Keratinocyte (primary cell): ENCODE measurements at regions not wholly inside any gene's neighbourhood (a gene's known extent, or its start where the extent isn't known, plus 50 kb on each side); places are given as distances from the start of the nearest gene placed in this dataset.

Experiments
- DNase-seq: peaks from one replicate; pipeline ENCODE4 v3.0.0-alpha.2; 2011; ENCODE audit warnings: low read depth, missing footprints, low spot score
- FAIRE-seq: peaks from 2 replicates; lab custom pipeline; 2011; peaks lifted over from hg19 to GRCh38; lab: Jason Lieb, UNC
- H2AFZ ChIP-seq: 2 replicates; pipeline ENCODE4 v1.6.0; 2012; ENCODE audit warnings: low read length, control low read depth, inconsistent platforms; ENCODE audit not compliant: control insufficient read depth
- H3K27ac ChIP-seq: 2 replicates; pipeline ENCODE4 v1.5.1; 2011; ENCODE audit warnings: low read length; ENCODE audit not compliant: control insufficient read depth, insufficient read depth
- H3K27me3 ChIP-seq: 3 replicates; pipeline ENCODE4 v1.6.0; 2011; ENCODE audit warnings: low read length; ENCODE audit not compliant: control insufficient read depth, insufficient read depth; ENCODE audit errors: extremely low read depth
- H3K36me3 ChIP-seq, 2 experiments: 2 replicates in 1 of 2; 3 replicates in 1 of 2; pipeline ENCODE4 v1.5.1; 2011; ENCODE audit warnings: low read length in 2 of 2, mild to moderate bottlenecking in 1 of 2; ENCODE audit not compliant: control insufficient read depth in 2 of 2, insufficient read depth in 2 of 2; ENCODE audit errors: extremely low read depth in 1 of 2
- H3K4me1 ChIP-seq: 3 replicates; pipeline ENCODE4 v1.5.1; 2011; ENCODE audit warnings: low read length; ENCODE audit not compliant: control insufficient read depth, insufficient read depth; ENCODE audit errors: extremely low read depth
- H3K4me2 ChIP-seq: 3 replicates; pipeline ENCODE4 v1.6.0; 2011; ENCODE audit warnings: low read depth, low read length; ENCODE audit not compliant: control insufficient read depth, insufficient read depth; ENCODE audit errors: extremely low read depth
- H3K4me3 ChIP-seq, 3 experiments: fragments of 200-600 bp in 1 of 3; sonication (generic) in 1 of 3; 2 replicates in 2 of 3; 3 replicates in 1 of 3; pipeline ENCODE4 v1.5.1; 2011 to 2016; ENCODE audit warnings: low read length in 3 of 3, mild to moderate bottlenecking in 3 of 3, control low read depth in 2 of 3, inconsistent platforms in 1 of 3, low read depth in 1 of 3, mixed read lengths in 1 of 3, mixed run types in 1 of 3, moderate library complexity in 1 of 3; ENCODE audit not compliant: control insufficient read depth in 2 of 3, insufficient read depth in 2 of 3; ENCODE audit errors: extremely low read depth in 1 of 3
- H3K79me2 ChIP-seq: 2 replicates; pipeline ENCODE4 v1.6.0; 2012; ENCODE audit warnings: low read length; ENCODE audit not compliant: control insufficient read depth, insufficient read depth
- H3K9ac ChIP-seq: 3 replicates; pipeline ENCODE4 v1.6.0; 2011; ENCODE audit warnings: low read length; ENCODE audit not compliant: control insufficient read depth, insufficient read depth; ENCODE audit errors: extremely low read depth
- H3K9me1 ChIP-seq: 3 replicates; pipeline ENCODE4 v1.6.0; 2011; ENCODE audit warnings: low read length; ENCODE audit not compliant: control insufficient read depth, insufficient read depth; ENCODE audit errors: extremely low read depth
- H3K9me3 ChIP-seq: 2 replicates; pipeline ENCODE4 v1.5.1; 2012; ENCODE audit warnings: low read depth, low read length; ENCODE audit not compliant: control insufficient read depth
- H4K20me1 ChIP-seq: 3 replicates; pipeline ENCODE4 v1.6.0; 2011; ENCODE audit warnings: low read length; ENCODE audit not compliant: control insufficient read depth, insufficient read depth; ENCODE audit errors: extremely low read depth
- EZH2 ChIP-seq: IDR thresholded peaks from one replicate; pipeline ENCODE4 v1.6.1; 2012; ENCODE audit warnings: inconsistent platforms, mild to moderate bottlenecking, low read length, moderate library complexity
- dilution Hi-C: fragments of 300-500 bp; cut with MboI; formaldehyde crosslinking; loops from one replicate; pipeline ENCODE4 v1.7.0; 2020; ENCODE audit warnings: low sequenced_read_pairs; ENCODE audit not compliant: extremely low pct_ligation_motif_present
- TF ChIP-seq, protein P1 (sequence below), 3 experiments: IDR thresholded peaks in 1 of 3; conservative IDR thresholded peaks in 1 of 3; optimal IDR thresholded peaks in 1 of 3; 2 replicates in 2 of 3; 3 replicates in 1 of 3; pipeline versions ENCODE3 to v1.5.1; 2011; ENCODE audit warnings: low read length in 3 of 3, mild to moderate bottlenecking in 3 of 3, moderate library complexity in 2 of 3, control low read depth in 1 of 3, inconsistent platforms in 1 of 3; ENCODE audit not compliant: insufficient read depth in 2 of 3; ENCODE audit errors: extremely low read depth in 1 of 3

DNA sequence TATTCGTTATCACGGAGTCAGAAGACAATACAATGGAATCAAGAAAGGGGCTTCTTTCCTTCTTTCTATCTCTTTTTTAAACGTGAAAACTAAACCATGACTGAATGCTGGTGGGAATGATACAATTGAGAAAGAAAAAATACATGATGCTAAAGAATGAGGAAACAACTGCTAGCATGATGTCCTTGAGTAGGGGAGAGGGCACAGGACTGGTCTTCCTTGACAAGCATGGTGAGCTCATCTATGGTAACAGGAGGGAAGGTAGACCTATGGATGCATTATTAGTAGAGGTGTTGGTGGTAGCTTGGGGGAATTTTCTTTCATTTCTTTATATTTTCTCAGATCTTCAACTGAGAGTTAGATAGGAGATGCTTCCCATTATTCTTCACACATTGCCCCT, 88.9 kb upstream of the COL1A2 start:
- no peak overlapping the region for H2AFZ ChIP-seq
- no peak overlapping the region for H3K27ac ChIP-seq
- H3K79me2 ChIP-seq, result no peaks in the 10 kb centered on the region
- no peak overlapping the region for H3K9ac ChIP-seq
- TF ChIP-seq, protein P1, sequence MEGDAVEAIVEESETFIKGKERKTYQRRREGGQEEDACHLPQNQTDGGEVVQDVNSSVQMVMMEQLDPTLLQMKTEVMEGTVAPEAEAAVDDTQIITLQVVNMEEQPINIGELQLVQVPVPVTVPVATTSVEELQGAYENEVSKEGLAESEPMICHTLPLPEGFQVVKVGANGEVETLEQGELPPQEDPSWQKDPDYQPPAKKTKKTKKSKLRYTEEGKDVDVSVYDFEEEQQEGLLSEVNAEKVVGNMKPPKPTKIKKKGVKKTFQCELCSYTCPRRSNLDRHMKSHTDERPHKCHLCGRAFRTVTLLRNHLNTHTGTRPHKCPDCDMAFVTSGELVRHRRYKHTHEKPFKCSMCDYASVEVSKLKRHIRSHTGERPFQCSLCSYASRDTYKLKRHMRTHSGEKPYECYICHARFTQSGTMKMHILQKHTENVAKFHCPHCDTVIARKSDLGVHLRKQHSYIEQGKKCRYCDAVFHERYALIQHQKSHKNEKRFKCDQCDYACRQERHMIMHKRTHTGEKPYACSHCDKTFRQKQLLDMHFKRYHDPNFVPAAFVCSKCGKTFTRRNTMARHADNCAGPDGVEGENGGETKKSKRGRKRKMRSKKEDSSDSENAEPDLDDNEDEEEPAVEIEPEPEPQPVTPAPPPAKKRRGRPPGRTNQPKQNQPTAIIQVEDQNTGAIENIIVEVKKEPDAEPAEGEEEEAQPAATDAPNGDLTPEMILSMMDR (optimal IDR thresholded peaks at IDR 0.05 in 1 of 3, IDR thresholded peaks at IDR 0.05 in 1 of 3, conservative IDR thresholded peaks at IDR 0.05 in 1 of 3; ENCODE audit: extremely low read depth in 1 of 3, insufficient read depth in 2 of 3, low read length in 3 of 3), result no peak
- TF ChIP-seq EZH2, result no peak
- no peaks in the 10 kb centered on the region for H4K20me1 ChIP-seq
- no peaks in the 10 kb centered on the region for H3K36me3 ChIP-seq
- H3K4me3 ChIP-seq, result no peak overlapping the region
- H3K4me1 ChIP-seq, result peaks cover 12% of the 10 kb centered on the region
- no peak overlapping the region for H3K4me2 ChIP-seq
- dilution Hi-C loops, result no loop called here
- H3K27me3 ChIP-seq, result no peaks in the 10 kb centered on the region
- no peak for FAIRE-seq
- H3K9me1 ChIP-seq, result no peaks in the 10 kb centered on the region
- DNase-seq, result no peak
- H3K9me3 ChIP-seq, result no peaks in the 10 kb centered on the region

DNA sequence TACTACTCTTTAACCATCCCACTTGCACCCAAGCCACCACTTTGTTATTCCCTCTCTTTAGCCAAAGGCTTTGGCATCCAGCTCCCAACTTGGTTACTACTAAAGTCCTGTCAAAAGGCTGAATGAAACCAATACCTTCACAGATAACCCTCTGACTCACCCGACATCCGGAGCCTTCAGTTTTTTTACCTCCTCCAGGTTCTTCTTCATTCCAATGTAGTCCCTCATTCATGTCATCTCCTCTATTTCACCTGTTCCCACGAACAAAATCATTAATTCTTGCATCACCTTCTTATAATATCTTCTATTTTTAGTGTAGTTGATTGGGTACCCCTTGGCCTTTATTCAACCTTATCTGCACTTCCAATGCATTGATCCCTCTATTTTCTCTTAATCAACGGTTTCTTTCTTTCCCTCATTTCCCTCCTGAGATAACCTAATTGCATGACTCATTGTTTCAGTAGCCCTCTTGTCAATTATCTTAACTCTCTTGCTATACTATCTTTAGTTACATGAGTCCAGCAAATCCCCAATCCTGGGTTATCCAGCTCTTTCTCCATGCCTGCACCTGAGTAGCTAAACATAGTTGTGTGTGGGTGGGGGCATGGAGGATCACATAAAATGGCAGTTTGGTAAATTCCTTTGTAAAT, 87.2 kb upstream of the COL1A2 start:
- H3K79me2 ChIP-seq, result no peaks in the 10 kb centered on the region
- H4K20me1 ChIP-seq, result no peaks in the 10 kb centered on the region
- H3K9me3 ChIP-seq, result no peaks in the 10 kb centered on the region
- FAIRE-seq, result no peak
- H3K27me3 ChIP-seq, result no peaks in the 10 kb centered on the region
- no peak overlapping the region for H3K4me3 ChIP-seq
- dilution Hi-C loops, result no loop called here
- no peak overlapping the region for H3K27ac ChIP-seq
- TF ChIP-seq EZH2, result no peak
- no peaks in the 10 kb centered on the region for H3K9me1 ChIP-seq
- no peak overlapping the region for H3K4me2 ChIP-seq
- H3K9ac ChIP-seq, result no peak overlapping the region
- H3K4me1 ChIP-seq, result no peaks in the 10 kb centered on the region
- no peaks in the 10 kb centered on the region for H3K36me3 ChIP-seq
- H2AFZ ChIP-seq, result no peak overlapping the region
- DNase-seq, result no peak

DNA sequence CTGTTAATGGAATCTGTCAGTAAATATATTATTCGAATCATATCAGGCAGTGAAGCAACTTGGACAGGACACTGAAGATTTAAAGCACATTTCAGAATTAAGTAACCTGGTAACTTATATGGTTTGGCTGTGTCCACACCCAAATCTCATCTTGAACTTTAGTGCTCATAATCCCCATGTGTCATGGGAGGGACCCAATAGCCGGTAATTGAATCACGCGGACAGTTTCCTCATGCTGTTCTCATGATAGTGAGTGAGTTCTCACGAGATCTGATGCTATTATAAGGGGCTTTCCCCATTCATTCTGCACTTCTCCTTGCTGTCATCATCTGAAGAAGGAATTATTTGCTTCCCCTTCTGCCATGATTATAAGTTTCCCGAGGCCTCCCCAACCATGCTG, 83.2 kb upstream of the COL1A2 start:
- no peak overlapping the region for H2AFZ ChIP-seq
- no peaks in the 10 kb centered on the region for H3K79me2 ChIP-seq
- H3K4me3 ChIP-seq, result no peak overlapping the region
- no peaks in the 10 kb centered on the region for H3K9me1 ChIP-seq
- no peaks in the 10 kb centered on the region for H4K20me1 ChIP-seq
- H3K9me3 ChIP-seq, result no peaks in the 10 kb centered on the region
- DNase-seq (no peak), FAIRE-seq (no peak)
- no peak for TF ChIP-seq EZH2
- TF ChIP-seq, protein P1 (optimal IDR thresholded peaks at IDR 0.05 in 1 of 3, IDR thresholded peaks at IDR 0.05 in 1 of 3, conservative IDR thresholded peaks at IDR 0.05 in 1 of 3; ENCODE audit: extremely low read depth in 1 of 3, insufficient read depth in 2 of 3, low read length in 3 of 3), result no peak
- no peak overlapping the region for H3K9ac ChIP-seq
- dilution Hi-C loops, result no loop called here
- no peaks in the 10 kb centered on the region for H3K27me3 ChIP-seq
- no peaks in the 10 kb centered on the region for H3K36me3 ChIP-seq
- no peaks in the 10 kb centered on the region for H3K4me1 ChIP-seq
- no peak overlapping the region for H3K27ac ChIP-seq
- no peak overlapping the region for H3K4me2 ChIP-seq
